Suprapubic skin (tissue), 4 donors: ENCODE measurements at regions not wholly inside any gene's neighbourhood (a gene's known extent, or its start where the extent isn't known, plus 50 kb on each side); places are given as distances from the start of the nearest gene placed in this dataset.

Experiments used
- CTCF ChIP-seq, 2 donors: fragments of 200-600 bp in 1 of 2; fragments of 450-650 bp in 1 of 2; sonication (generic) in 1 of 2; IDR thresholded peaks; one replicate each; pipeline ENCODE4 v1.5.1; 2016 to 2019; ENCODE audit warnings: antibody characterized with exemption in 2 of 2, mild to moderate bottlenecking in 1 of 2, moderate library complexity in 1 of 2
- EP300 ChIP-seq: sonication (generic); formaldehyde crosslinking; IDR thresholded peaks from one replicate; pipeline ENCODE4 v1.6.1; 2017; ENCODE audit warnings: antibody characterized with exemption
- POLR2A ChIP-seq, 2 donors: fragments of 450-650 bp; IDR thresholded peaks; one replicate each; pipeline ENCODE4 v1.6.1; 2017; ENCODE audit warnings: antibody characterized with exemption in 2 of 2, mild to moderate bottlenecking in 2 of 2, moderate library complexity in 2 of 2
- POLR2AphosphoS5 ChIP-seq, 3 donors: sonication (generic); formaldehyde crosslinking; IDR thresholded peaks; one replicate each; pipeline ENCODE4 v1.6.1; 2017; ENCODE audit warnings: antibody characterized with exemption in 3 of 3

- no peak for TF ChIP-seq EP300
- no peak for TF ChIP-seq CTCF (IDR thresholded peaks at IDR 0.05)
- TF ChIP-seq POLR2A (IDR thresholded peaks at IDR 0.05), result no peak
- TF ChIP-seq POLR2AphosphoS5 (IDR thresholded peaks at IDR 0.05), result no peak
Observed at GRCh38 chr3:148500881-148501280, 196.8 kb upstream of the AGTR1 start.
